Medulla oblongata (tissue), 1 donor: ENCODE measurements at regions not wholly inside any gene's neighbourhood (a gene's known extent, or its start where the extent isn't known, plus 50 kb on each side); places are given as distances from the start of the nearest gene placed in this dataset.

Experiments used
- DNase-seq: peaks from one replicate; pipeline ENCODE4 v3.0.0-alpha.2; 2015; ENCODE audit errors: extremely low spot score

- DNase-seq = no peak
Observed at GRCh38 chr16:14334366-14335080, 263.4 kb downstream of the MRTFB start.

GRCh38 chr16:14333361-14333760, 262.2 kb downstream of the MRTFB start:
- no peak for DNase-seq

GRCh38 chr16:14331020-14331419, 259.9 kb downstream of the MRTFB start:
- DNase-seq = no peak

GRCh38 chr16:14329727-14330350, 258.7 kb downstream of the MRTFB start:
- DNase-seq = no peak

- no peak for DNase-seq
Observed at GRCh38 chr16:14325502-14326401, 254.6 kb downstream of the MRTFB start.

GRCh38 chr16:14324581-14324980, 253.5 kb downstream of the MRTFB start:
- no peak for DNase-seq

- DNase-seq = no peak
Observed at GRCh38 chr16:14322186-14322585, 251.1 kb downstream of the MRTFB start.

- no peak for DNase-seq
Observed at GRCh38 chr16:14321542-14321941, 250.4 kb downstream of the MRTFB start.

GRCh38 chr16:14320406-14320805, 249.3 kb downstream of the MRTFB start:
- DNase-seq = no peak
